Nephron (organoid): ENCODE measurements at regions not wholly inside any gene's neighbourhood (a gene's known extent, or its start where the extent isn't known, plus 50 kb on each side); places are given as distances from the start of the nearest gene placed in this dataset.
"Not testable (repeated sequence)": the region's sequence is repeated elsewhere in the genome, so short reads cannot be mapped to it uniquely, and the experiment has no call there.

ENCODE experiments used
- H3K27ac Mint-ChIP-seq, 3 experiments: 2 replicates each; pipeline ENCODE4 v1.8.0; 2020; ENCODE audit warnings: mixed read lengths in 3 of 3, mild to moderate bottlenecking in 2 of 3, moderate library complexity in 1 of 3
- H3K27me3 Mint-ChIP-seq: 2 replicates; pipeline ENCODE4 v1.8.0; 2021; ENCODE audit warnings: low read depth, mild to moderate bottlenecking, moderate library complexity, mixed read lengths
- H3K36me3 Mint-ChIP-seq: 2 replicates; pipeline ENCODE4 v1.8.0; 2020; ENCODE audit warnings: low read depth, mixed read lengths
- H3K4me1 Mint-ChIP-seq: 2 replicates; pipeline ENCODE4 v1.8.0; 2020; ENCODE audit warnings: mixed read lengths
- H3K4me3 Mint-ChIP-seq, 3 experiments: 2 replicates each; pipeline ENCODE4 v1.8.0; 2020; ENCODE audit warnings: mild to moderate bottlenecking in 3 of 3, mixed read lengths in 3 of 3, moderate library complexity in 2 of 3
- H3K9me3 Mint-ChIP-seq: 2 replicates; pipeline ENCODE4 v1.8.0; 2020; ENCODE audit warnings: mixed read lengths
- CTCF ChIP-seq, 3 experiments: fragments of 200-600 bp; sonication (generic); IDR thresholded peaks; one replicate each; pipeline ENCODE4 v1.5.0; 2021; ENCODE audit warnings: antibody characterized with exemption in 3 of 3; ENCODE audit not compliant: unreplicated experiment in 3 of 3

DNA sequence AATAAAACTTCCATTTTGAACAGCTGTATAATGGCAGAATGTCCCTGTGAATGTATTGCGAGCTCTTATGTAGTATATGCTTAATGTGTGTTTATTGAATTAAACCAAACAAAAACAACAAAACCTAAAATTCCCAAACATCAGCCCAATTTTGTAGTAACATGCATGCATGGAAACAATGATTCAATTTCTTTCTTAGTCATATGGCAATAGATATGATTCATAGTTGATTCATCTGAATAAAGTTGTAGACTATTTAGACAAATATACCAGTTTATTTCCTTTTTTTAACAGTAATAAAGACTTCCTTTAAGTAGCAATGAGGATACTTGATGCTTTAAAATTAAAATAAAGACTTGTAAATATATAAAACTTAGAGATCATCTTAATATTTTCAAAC is 670.6 kb downstream of the CD109 start:
- no peaks in the 10 kb centered on the region for H3K4me1 Mint-ChIP-seq
- H3K9me3 Mint-ChIP-seq, result no peaks in the 10 kb centered on the region
- TF ChIP-seq CTCF (IDR thresholded peaks at IDR 0.05; ENCODE audit: unreplicated experiment in 3 of 3), result no peak
- no peak overlapping the region for H3K27ac Mint-ChIP-seq
- H3K36me3 Mint-ChIP-seq, result no peaks in the 10 kb centered on the region
- H3K27me3 Mint-ChIP-seq, result no peaks in the 10 kb centered on the region
- H3K4me3 Mint-ChIP-seq, result no peak overlapping the region

- no peak for TF ChIP-seq CTCF (IDR thresholded peaks at IDR 0.05; ENCODE audit: unreplicated experiment in 3 of 3)
- Mint-ChIP-seq H3K27ac (no peak overlapping the region), H3K36me3 (no peaks in the 10 kb centered on the region), H3K9me3 (no peaks in the 10 kb centered on the region), H3K4me3 (no peak overlapping the region), H3K27me3 (no peaks in the 10 kb centered on the region), H3K4me1 (no peaks in the 10 kb centered on the region)
Observed at GRCh38 chr6:74362391-74362790, 666.4 kb downstream of the CD109 start.

DNA sequence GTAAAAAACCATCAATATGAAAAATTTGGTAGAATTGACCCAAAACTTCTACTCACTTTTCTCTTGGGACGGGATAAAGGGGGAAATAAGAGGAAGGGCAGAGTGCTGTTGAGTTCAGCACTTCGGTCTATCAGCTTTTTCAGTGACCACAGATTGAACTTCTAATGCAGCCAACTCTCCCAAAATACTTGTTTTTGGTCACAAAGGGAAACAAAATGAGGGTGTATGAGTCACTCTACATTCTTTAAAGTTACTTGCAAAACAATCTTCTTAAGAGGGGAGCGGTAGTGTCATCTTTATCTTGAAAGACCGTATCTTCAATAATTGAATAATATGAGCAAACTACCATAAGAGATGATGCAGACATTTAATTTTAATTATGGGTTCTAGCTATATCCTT is 661.3 kb downstream of the CD109 start:
- no peak for TF ChIP-seq CTCF (IDR thresholded peaks at IDR 0.05; ENCODE audit: unreplicated experiment in 3 of 3)
- Mint-ChIP-seq H3K27ac (no peak overlapping the region), H3K9me3 (no peaks in the 10 kb centered on the region), H3K4me3 (no peak overlapping the region), H3K27me3 (no peaks in the 10 kb centered on the region), H3K4me1 (no peaks in the 10 kb centered on the region), H3K36me3 (no peaks in the 10 kb centered on the region)

DNA sequence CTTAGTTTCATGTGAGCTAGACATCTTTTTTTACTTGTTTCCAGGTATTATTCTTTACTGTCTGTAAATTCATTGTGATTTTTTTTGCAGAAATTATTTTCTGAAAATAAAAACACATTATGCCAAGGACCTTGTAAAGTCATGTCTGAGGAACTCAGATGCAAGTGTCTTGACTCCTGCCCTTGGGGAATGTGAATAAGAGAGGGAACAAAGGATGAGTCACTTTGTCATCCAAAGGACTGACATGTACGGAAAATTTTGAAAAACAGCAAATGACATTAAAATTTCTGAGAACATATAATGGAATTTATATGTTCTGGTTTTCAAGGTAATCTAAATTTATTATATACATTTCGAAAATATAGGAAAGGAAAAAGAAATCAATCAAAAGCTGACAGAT is 660.4 kb downstream of the CD109 start:
- TF ChIP-seq CTCF (IDR thresholded peaks at IDR 0.05; ENCODE audit: unreplicated experiment in 3 of 3), result no peak
- no peak overlapping the region for H3K27ac Mint-ChIP-seq
- no peak overlapping the region for H3K4me3 Mint-ChIP-seq
- H3K27me3 Mint-ChIP-seq, result no peaks in the 10 kb centered on the region
- H3K4me1 Mint-ChIP-seq, result no peaks in the 10 kb centered on the region
- no peaks in the 10 kb centered on the region for H3K36me3 Mint-ChIP-seq
- H3K9me3 Mint-ChIP-seq, result no peaks in the 10 kb centered on the region

DNA sequence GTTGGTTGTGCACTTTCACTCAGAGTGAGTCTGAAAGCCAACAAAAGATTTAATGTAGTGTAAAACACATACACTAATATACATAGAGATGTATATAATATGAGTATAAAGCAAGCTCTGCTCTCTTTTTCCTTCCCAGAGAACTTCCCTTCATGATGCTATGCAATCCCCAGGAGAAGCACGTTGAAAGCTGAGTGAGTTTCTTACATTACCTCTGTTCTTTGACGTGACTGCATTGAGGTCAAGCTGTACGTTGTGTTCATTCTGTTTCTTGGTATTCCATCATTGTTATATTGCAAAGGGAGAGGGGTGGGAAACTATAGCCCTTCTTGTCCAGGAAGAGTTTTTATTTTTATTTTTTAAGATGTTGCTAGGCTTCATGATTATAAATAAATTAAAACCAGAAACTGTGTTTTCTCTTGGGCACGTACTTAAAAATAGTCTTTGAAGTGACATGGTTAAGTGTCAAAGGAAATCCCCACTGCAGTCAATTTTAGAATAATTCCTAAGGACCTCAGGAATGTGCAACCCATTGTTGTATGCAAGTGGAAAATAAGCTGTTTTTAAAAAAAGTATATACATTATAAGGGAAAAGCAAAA is 651.0 kb downstream of the CD109 start:
- H3K4me1 Mint-ChIP-seq, result no peaks in the 10 kb centered on the region
- no peak for TF ChIP-seq CTCF (IDR thresholded peaks at IDR 0.05; ENCODE audit: unreplicated experiment in 3 of 3)
- no peak overlapping the region for H3K4me3 Mint-ChIP-seq
- peaks cover 2% of the 10 kb centered on the region for H3K9me3 Mint-ChIP-seq
- H3K36me3 Mint-ChIP-seq, result no peaks in the 10 kb centered on the region
- no peaks in the 10 kb centered on the region for H3K27me3 Mint-ChIP-seq
- no peak overlapping the region for H3K27ac Mint-ChIP-seq

- TF ChIP-seq CTCF (IDR thresholded peaks at IDR 0.05; ENCODE audit: unreplicated experiment in 3 of 3), result peak in 2 of 3 experiments; percentile 9 to 23
- Mint-ChIP-seq H3K27me3 (peaks cover 4% of the 10 kb centered on the region), H3K4me1 (no peaks in the 10 kb centered on the region), H3K4me3 (no peak overlapping the region), H3K36me3 (no peaks in the 10 kb centered on the region), H3K27ac (no peak overlapping the region), H3K9me3 (peaks cover 12% of the 10 kb centered on the region)
Observed at GRCh38 chr6:74343804-74344203, 647.8 kb downstream of the CD109 start.

DNA sequence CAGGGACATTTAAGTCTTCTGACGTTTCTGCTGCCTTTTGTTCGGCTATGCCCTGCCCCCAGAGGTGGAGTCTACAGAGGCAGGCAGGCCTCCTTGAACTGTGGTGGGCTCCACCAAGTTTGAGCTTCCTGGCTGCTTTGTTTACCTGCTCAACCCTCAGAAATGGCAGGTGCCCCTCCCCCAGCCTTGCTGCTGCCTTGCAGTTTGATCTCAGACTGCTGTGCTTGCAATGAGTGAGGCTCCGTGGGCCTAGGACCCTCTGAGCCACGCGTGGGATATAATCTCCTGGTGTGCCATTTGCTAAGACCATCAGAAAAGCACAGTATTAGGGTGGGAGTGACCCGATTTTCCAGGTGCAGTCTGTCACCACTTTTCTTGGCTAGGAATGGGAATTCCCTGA is 647.3 kb downstream of the CD109 start:
- H3K27ac Mint-ChIP-seq, H3K4me3 Mint-ChIP-seq, H3K27me3 Mint-ChIP-seq, H3K36me3 Mint-ChIP-seq, H3K4me1 Mint-ChIP-seq: not testable (repeated sequence)
- peaks cover 12% of the 10 kb centered on the region for H3K9me3 Mint-ChIP-seq
